GM18868 (cell line): ENCODE measurements at regions not wholly inside any gene's neighbourhood (a gene's known extent, or its start where the extent isn't known, plus 50 kb on each side); places are given as distances from the start of the nearest gene placed in this dataset.

Experiments
- ATAC-seq: cut with Tn5 transposase; IDR thresholded peaks from one replicate; pipeline ENCODE4 v1.9.1; 2021; ENCODE audit warnings: mild to moderate bottlenecking, moderate library complexity; ENCODE audit not compliant: unreplicated experiment

- no peak for ATAC-seq
These were observed 197.1 kb upstream of the TPM1 start for GRCh38 chr15:62845241-62846126.

GRCh38 chr15:62846131-62846804 lies 196.3 kb upstream of the TPM1 start:
- ATAC-seq, result no peak

- ATAC-seq, result no peak
These were observed 195.6 kb upstream of the TPM1 start for GRCh38 chr15:62846805-62847495.

GRCh38 chr15:62847900-62848489 lies 194.6 kb upstream of the TPM1 start:
- ATAC-seq, result no peak

GRCh38 chr15:62848632-62849050 lies 193.9 kb upstream of the TPM1 start:
- ATAC-seq, result no peak

GRCh38 chr15:62849316-62850106 lies 193.0 kb upstream of the TPM1 start:
- ATAC-seq, result no peak

GRCh38 chr15:62850318-62850717 lies 192.2 kb upstream of the TPM1 start:
- no peak for ATAC-seq

GRCh38 chr15:62850791-62851291 lies 191.7 kb upstream of the TPM1 start:
- no peak for ATAC-seq

- no peak for ATAC-seq
These were observed 189.3 kb upstream of the TPM1 start for GRCh38 chr15:62853114-62853840.

- ATAC-seq, result no peak
These were observed 188.7 kb upstream of the TPM1 start for GRCh38 chr15:62853841-62854225.

- no peak for ATAC-seq
These were observed 188.0 kb upstream of the TPM1 start for GRCh38 chr15:62854420-62855084.

- no peak for ATAC-seq
These were observed 187.5 kb upstream of the TPM1 start for GRCh38 chr15:62855085-62855476.

GRCh38 chr15:62856466-62857246 lies 185.9 kb upstream of the TPM1 start:
- ATAC-seq, result no peak

GRCh38 chr15:62857411-62857853 lies 185.1 kb upstream of the TPM1 start:
- no peak for ATAC-seq

GRCh38 chr15:62858343-62858742 lies 184.2 kb upstream of the TPM1 start:
- no peak for ATAC-seq

- ATAC-seq, result no peak
These were observed 179.8 kb upstream of the TPM1 start for GRCh38 chr15:62862717-62863116.

- no peak for ATAC-seq
These were observed 176.2 kb upstream of the TPM1 start for GRCh38 chr15:62866366-62866765.

- no peak for ATAC-seq
These were observed 174.7 kb upstream of the TPM1 start for GRCh38 chr15:62867844-62868243.
